Adipocyte (in vitro differentiated cells): ENCODE measurements at regions not wholly inside any gene's neighbourhood (a gene's known extent, or its start where the extent isn't known, plus 50 kb on each side); places are given as distances from the start of the nearest gene placed in this dataset.

Experiments
- DNase-seq: peaks from one replicate; pipeline ENCODE4 v3.0.0-alpha.2; 2015; ENCODE audit warnings: low read depth
- H3K27me3 ChIP-seq: replicated peaks from 2 replicates; pipeline ENCODE4 v1.7.0; 2013; ENCODE audit warnings: mild to moderate bottlenecking, low read length, moderate library complexity; ENCODE audit not compliant: control insufficient read depth, insufficient read depth
- H3K36me3 ChIP-seq: 2 replicates; pipeline ENCODE4 v1.7.0; 2013; ENCODE audit warnings: low read length, mild to moderate bottlenecking, moderate library complexity; ENCODE audit not compliant: control insufficient read depth, insufficient read depth, severe bottlenecking
- H3K4me1 ChIP-seq: 2 replicates; pipeline ENCODE4 v1.7.0; 2013; ENCODE audit warnings: mild to moderate bottlenecking, low read length, moderate library complexity; ENCODE audit not compliant: control insufficient read depth, insufficient read depth
- H3K4me3 ChIP-seq: 2 replicates; pipeline ENCODE4 v1.7.0; 2013; ENCODE audit warnings: mild to moderate bottlenecking, low read length, moderate library complexity
- H3K9ac ChIP-seq: 2 replicates; pipeline ENCODE4 v1.7.0; 2013; ENCODE audit warnings: mild to moderate bottlenecking, low read length, moderate library complexity
- H3K9me3 ChIP-seq: 2 replicates; pipeline ENCODE4 v1.7.0; 2013; ENCODE audit warnings: mild to moderate bottlenecking, low read length, moderate library complexity; ENCODE audit not compliant: control insufficient read depth

DNA sequence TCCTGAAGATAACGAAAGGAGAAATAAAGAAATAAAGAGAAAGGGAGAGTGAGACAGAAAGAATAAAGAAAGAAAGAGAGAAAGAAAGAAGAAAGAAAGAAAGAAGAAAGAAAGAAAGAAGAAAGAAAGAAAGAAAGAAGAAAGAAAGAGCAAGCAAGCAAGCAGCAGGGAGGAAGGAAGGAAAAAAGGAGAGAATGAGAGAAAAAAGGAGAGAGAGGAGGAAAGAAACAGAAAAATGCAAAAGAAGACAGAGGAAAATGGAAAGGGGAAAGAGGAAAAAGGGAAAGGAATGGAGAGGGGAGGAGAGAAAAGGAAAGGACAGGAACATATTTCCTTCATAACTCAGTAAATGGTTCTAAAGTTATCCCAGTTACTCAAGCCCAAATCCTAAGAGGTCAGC, 978.8 kb upstream of the CDH9 start:
- no peaks in the 10 kb centered on the region for H3K4me1 ChIP-seq
- H3K27me3 ChIP-seq: no peaks in the 10 kb centered on the region
- H3K4me3 ChIP-seq: no peak overlapping the region
- DNase-seq: no peak
- no peaks in the 10 kb centered on the region for H3K36me3 ChIP-seq
- H3K9me3 ChIP-seq: peaks cover 27% of the 10 kb centered on the region
- H3K9ac ChIP-seq: no peak overlapping the region

DNA sequence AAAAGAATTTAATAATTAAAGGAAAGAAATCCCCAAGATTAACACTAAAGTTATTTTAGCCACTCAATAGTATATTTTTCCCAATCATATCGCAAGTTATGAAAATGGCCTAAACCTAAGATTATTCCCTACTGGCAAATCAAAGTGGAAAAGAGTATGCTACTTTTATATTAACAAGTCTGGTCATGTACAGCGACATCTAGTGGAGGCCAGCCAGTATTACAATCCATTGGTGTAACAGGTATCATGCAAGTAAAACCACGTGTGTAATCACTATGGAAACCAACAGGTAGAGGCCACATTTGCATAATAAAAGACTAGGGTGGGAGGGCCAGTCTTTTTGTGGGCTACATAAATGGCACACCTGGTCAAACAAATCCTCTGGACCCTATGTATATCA, 976.4 kb upstream of the CDH9 start:
- Histone ChIP-seq H3K4me3 (no peak overlapping the region), H3K9me3 (peaks cover 35% of the 10 kb centered on the region), H3K4me1 (no peaks in the 10 kb centered on the region), H3K36me3 (no peaks in the 10 kb centered on the region), H3K9ac (no peak overlapping the region), H3K27me3 (no peaks in the 10 kb centered on the region)
- peak; percentile 14 for DNase-seq

DNA sequence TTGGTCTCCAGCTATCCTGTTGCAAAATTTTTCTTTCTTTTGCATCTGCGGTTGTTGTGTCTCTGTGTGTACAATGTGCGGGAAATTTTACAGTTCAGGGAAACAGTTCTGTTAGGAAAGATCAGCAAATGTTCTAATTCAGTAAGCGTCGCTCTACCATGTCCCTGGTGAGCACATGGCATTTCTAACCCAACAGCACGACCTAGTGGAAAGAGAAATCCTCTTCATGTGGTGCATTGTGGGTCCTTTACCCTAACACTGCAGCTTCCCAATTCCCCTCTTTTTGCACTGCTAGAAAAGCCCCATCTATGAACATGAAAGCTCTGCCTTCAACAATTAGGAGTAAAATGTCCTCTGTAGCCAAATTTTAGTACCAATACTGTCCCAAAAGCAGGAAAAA, 974.2 kb upstream of the CDH9 start:
- Histone ChIP-seq H3K9me3 (peaks cover 37% of the 10 kb centered on the region), H3K36me3 (no peaks in the 10 kb centered on the region), H3K4me3 (no peak overlapping the region), H3K4me1 (no peaks in the 10 kb centered on the region), H3K9ac (no peak overlapping the region), H3K27me3 (no peaks in the 10 kb centered on the region)
- DNase-seq: no peak

DNA sequence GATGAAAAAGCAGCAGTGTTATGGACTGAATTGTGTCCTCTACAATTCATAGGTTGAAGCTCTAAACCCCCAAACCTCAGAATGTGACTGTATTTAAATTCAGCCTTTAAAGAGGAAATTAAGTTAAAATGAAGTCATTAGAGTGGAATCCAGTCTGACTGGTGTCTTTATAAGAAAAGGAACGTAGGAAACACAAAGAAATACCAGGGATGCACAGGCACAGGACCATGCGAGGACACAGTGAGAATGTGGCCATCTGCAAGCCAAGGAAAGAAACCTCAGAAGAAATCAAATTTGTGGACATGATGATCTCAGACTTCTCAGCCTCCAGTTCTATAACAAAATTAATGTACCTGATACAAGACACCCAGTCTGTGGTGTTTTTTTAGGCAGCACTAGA, 971.2 kb upstream of the CDH9 start:
- H3K9me3 ChIP-seq: peaks cover 29% of the 10 kb centered on the region
- H3K4me1 ChIP-seq: no peaks in the 10 kb centered on the region
- no peak for DNase-seq
- no peaks in the 10 kb centered on the region for H3K27me3 ChIP-seq
- no peak overlapping the region for H3K4me3 ChIP-seq
- no peak overlapping the region for H3K9ac ChIP-seq
- H3K36me3 ChIP-seq: no peaks in the 10 kb centered on the region

DNA sequence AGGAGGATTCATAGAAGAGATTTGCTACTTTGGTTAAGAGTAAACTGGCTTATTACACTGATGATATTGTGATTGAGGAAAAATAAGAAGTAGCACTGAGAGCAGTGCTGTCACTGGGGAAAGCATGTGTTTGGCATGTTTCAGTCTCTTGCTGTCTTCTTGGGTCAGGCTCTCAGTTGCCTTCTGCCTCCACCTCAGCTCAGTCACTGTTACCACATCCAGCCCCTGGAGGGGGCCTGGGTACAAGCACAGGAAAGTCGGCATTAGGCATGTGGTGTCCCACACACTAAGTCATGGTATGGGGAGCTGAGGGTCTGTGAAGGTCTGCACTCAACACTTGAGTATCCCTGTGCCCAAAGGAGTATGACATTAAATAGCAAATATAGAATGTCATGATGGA, 958.3 kb upstream of the CDH9 start:
- no peak for DNase-seq
- Histone ChIP-seq H3K4me3 (no peak overlapping the region), H3K9ac (no peak overlapping the region), H3K9me3 (peaks cover 2% of the 10 kb centered on the region), H3K4me1 (no peaks in the 10 kb centered on the region), H3K36me3 (no peaks in the 10 kb centered on the region), H3K27me3 (no peaks in the 10 kb centered on the region)

DNA sequence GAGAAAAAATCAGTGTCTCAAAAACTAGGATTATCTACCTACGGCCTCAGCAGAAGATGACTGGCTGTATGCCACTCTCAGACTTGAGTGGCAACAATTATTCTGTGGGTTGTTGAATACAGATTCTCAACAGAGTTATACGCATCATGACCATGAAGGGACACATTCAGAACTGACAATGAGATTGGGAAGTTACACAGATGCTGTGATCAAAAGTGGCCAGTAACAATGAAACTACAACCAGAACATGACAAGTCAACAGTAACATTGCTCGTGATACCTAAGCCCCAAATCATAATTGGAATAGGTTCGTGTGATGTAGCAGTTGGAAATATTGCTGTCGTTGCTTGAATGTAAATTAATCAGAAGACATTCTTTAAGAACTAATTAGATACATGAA, 957.5 kb upstream of the CDH9 start:
- DNase-seq: no peak
- Histone ChIP-seq H3K9ac (no peak overlapping the region), H3K4me3 (no peak overlapping the region), H3K9me3 (peaks cover 7% of the 10 kb centered on the region), H3K4me1 (no peaks in the 10 kb centered on the region), H3K27me3 (no peaks in the 10 kb centered on the region), H3K36me3 (no peaks in the 10 kb centered on the region)

DNA sequence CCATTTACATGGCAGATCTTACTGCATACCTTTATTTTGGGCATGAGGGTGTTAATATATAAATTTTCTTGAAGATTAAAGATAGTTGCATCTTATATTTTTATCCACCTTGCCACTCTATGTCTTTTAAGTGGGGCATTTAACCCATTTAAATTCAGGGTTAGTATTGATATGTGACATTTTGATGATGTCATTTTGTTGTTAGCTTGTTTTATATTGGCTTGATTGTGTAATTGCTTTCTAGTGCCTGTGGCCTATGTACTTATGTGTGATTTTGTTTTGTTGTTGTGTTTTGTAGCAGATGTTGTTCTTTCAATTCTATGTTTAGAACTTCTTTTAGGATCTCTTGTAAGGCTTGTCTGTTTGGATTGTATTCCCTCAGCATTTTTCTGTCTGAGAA, 939.9 kb upstream of the CDH9 start:
- H3K4me1 ChIP-seq: no peaks in the 10 kb centered on the region
- DNase-seq: no peak
- no peak overlapping the region for H3K9ac ChIP-seq
- H3K9me3 ChIP-seq: peaks cover 25% of the 10 kb centered on the region
- no peaks in the 10 kb centered on the region for H3K36me3 ChIP-seq
- H3K4me3 ChIP-seq: no peak overlapping the region
- no peaks in the 10 kb centered on the region for H3K27me3 ChIP-seq

DNA sequence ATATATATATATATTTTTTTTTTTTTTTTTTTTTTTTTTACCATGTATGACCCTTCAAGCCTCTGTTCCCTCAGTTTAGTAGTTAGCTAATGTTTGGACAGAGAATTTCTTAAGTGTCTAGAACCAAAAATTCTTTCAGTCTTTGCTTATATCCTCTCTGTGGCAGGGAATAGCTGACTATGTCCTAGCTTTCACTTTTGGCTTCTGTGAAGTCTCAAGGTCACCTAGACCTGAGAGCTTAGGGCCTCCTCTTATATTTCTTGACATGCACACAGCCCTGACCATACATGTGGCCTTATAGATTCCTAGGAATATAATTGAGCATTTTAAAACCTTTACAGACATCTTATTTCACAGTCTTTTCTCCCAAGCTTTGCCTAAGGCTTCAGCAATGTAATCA, 930.8 kb upstream of the CDH9 start:
- no peak overlapping the region for H3K9ac ChIP-seq
- H3K4me3 ChIP-seq: no peak overlapping the region
- no peak for DNase-seq
- no peaks in the 10 kb centered on the region for H3K4me1 ChIP-seq
- H3K27me3 ChIP-seq: no peaks in the 10 kb centered on the region
- H3K9me3 ChIP-seq: peaks cover 22% of the 10 kb centered on the region
- no peaks in the 10 kb centered on the region for H3K36me3 ChIP-seq

DNA sequence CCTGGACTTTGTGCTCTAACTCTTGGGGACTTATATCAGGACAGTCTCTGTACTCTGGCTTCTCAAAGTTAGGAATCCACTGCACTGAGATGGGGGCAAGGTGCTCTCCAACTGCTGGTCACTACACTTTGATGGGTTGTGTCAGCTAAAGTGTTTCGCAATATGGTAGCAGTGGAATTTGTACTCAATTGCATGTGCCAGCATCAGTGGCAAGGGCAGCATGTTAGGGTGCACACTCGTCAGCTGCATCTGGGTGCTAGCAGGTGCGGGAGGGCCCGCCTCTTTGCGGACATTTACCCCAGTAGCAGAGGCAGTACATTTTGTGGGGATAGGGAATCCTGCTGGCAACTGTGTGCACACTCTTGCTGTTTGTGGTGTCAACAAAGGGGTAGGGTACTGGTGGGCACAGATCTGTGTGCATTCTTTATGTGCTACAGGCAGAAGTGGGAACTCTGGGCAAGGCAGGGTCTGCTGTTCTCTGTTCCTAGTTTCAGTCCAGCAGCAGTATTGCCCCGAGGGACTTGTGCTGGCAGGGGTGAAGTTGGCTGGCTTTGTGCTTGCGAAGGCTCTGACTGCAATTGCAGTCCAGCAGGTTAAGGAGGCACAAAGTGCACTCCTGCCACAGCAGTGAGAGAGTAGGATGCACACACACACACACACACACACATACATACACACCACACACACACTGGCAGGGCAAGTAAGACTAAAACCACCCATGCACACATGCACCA, 924.8 kb upstream of the CDH9 start:
- no peaks in the 10 kb centered on the region for H3K27me3 ChIP-seq
- H3K4me3 ChIP-seq: no peak overlapping the region
- no peaks in the 10 kb centered on the region for H3K36me3 ChIP-seq
- H3K9me3 ChIP-seq: peaks cover 28% of the 10 kb centered on the region
- H3K9ac ChIP-seq: no peak overlapping the region
- no peak for DNase-seq
- H3K4me1 ChIP-seq: no peaks in the 10 kb centered on the region

DNA sequence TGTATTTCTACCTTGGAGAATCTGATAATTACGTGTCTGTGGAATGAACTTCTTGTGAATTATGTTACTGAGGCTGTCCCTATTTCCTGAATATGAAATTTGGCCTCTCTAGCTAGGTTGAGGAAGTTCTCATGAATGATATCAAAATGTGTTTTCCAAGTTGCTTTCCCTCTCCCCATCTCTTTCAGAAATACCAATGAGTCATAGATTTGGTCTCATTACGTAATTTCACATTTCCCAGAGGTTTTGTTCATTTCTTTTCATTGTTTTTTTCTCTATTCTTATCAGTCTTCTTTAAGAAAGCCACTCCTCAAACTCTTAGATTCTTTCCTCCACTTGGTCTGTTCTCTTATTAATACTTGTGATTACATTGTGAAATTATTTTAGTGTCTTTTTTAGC, 923.8 kb upstream of the CDH9 start:
- Histone ChIP-seq H3K9me3 (peaks cover 29% of the 10 kb centered on the region), H3K4me1 (no peaks in the 10 kb centered on the region), H3K36me3 (no peaks in the 10 kb centered on the region), H3K9ac (no peak overlapping the region), H3K27me3 (no peaks in the 10 kb centered on the region), H3K4me3 (no peak overlapping the region)
- no peak for DNase-seq

DNA sequence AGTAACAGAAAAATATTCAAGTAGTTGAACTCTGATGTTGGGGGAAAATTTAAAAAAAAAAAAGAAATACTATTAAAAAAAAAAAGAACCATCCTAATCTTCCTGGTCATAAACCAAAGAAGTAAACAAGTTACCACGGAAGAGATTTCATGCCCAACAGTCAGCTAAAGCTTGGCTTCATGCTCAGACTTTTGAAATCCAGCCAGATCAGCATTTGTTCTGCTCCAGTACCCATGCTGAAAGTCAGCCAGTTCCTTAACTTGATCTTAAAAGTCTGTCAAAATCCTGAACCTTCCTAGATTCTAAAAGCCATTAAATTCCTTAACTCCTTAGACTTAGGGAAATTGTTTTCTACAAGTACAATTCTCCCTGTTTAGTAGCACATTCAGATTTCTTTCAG, 908.7 kb upstream of the CDH9 start:
- Histone ChIP-seq H3K36me3 (no peaks in the 10 kb centered on the region), H3K27me3 (no peaks in the 10 kb centered on the region), H3K9me3 (peaks cover 3% of the 10 kb centered on the region), H3K4me3 (no peak overlapping the region), H3K9ac (no peak overlapping the region), H3K4me1 (no peaks in the 10 kb centered on the region)
- DNase-seq: no peak

DNA sequence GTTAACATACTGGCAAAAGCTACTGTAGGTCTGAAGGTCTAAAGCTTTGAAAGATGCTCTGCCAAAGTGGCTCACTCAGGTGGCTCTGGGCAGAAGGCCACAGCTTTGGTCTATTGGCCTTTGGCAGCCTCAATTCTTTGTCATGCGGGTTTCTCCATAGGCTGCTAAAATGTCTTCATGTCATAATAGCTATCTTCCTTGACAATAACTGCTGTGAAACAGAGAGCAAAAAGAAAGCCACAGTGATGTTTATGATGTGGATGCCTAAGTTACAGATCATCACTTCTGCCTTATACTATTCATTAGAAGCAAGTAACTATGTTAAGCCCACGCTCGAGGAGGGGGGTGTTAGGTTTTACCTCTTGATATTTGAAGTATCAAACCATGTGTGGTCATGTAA, 906.1 kb upstream of the CDH9 start:
- DNase-seq: no peak
- H3K4me1 ChIP-seq: no peaks in the 10 kb centered on the region

More for the DNA sequence above, 906.1 kb upstream of the CDH9 start:
- H3K9ac ChIP-seq: no peak overlapping the region
- H3K36me3 ChIP-seq: no peaks in the 10 kb centered on the region
- no peak overlapping the region for H3K4me3 ChIP-seq
- H3K9me3 ChIP-seq: peaks cover 3% of the 10 kb centered on the region
- no peaks in the 10 kb centered on the region for H3K27me3 ChIP-seq
